IMR-90 (cell line): ENCODE measurements at regions not wholly inside any gene's neighbourhood (a gene's known extent, or its start where the extent isn't known, plus 50 kb on each side); places are given as distances from the start of the nearest gene placed in this dataset.

ENCODE experiments used
- ATAC-seq: fragments of 200-7000 bp; cut with Tn5 transposase; 2 replicates; pipeline ENCODE4 v1.9.1; 2020; ENCODE audit warnings: low read depth, mild to moderate bottlenecking, moderate library complexity
- BruUV-seq: library from RNA; stranded (reverse); fragments of 400-500 nt; replicated peaks from 2 replicates; lab custom pipeline; 2021; lab: Mats Ljungman, UMichigan
- CTCF ChIA-PET: fragments of 300-600 bp; formaldehyde crosslinking; extraction: SDS; loops from one replicate; lab custom pipeline; 2021; ENCODE audit warnings: antibody characterized with exemption; lab: Yijun Ruan, JAX
- POLR2A ChIA-PET: fragments of 300-600 bp; sonication (Branson Sonifier 250); formaldehyde crosslinking; loops from one replicate; lab custom pipeline; 2022; ENCODE audit warnings: antibody characterized with exemption; ENCODE audit not compliant: unreplicated experiment; lab: Charles Lee
- DNase-seq: peaks from one replicate; pipeline ENCODE4 v3.0.0; 2013
- H2AFZ ChIP-seq: replicated peaks from 2 replicates; pipeline ENCODE3; 2013; ENCODE audit warnings: low read length, mild to moderate bottlenecking; ENCODE audit not compliant: poor library complexity
- H2AK5ac ChIP-seq: 2 replicates; pipeline ENCODE4 v1.6.1; 2013; ENCODE audit warnings: low read depth, low read length, inconsistent platforms
- H2AK9ac ChIP-seq: replicated peaks from 2 replicates; pipeline ENCODE3; 2013; ENCODE audit warnings: mild to moderate bottlenecking, low read depth, low read length, moderate library complexity; ENCODE audit not compliant: poor library complexity
- H2BK120ac ChIP-seq: 2 replicates; pipeline ENCODE4 v1.6.1; 2013; ENCODE audit warnings: low read depth, low read length, inconsistent platforms
- H2BK15ac ChIP-seq: 3 replicates; pipeline ENCODE4 v1.6.1; 2013; ENCODE audit warnings: low read depth, low read length, inconsistent platforms
- H2BK20ac ChIP-seq: 2 replicates; pipeline ENCODE4 v1.6.1; 2013; ENCODE audit warnings: low read depth, mild to moderate bottlenecking, inconsistent platforms, low read length, moderate library complexity
- H2BK5ac ChIP-seq: 2 replicates; pipeline ENCODE4 v1.6.1; 2013; ENCODE audit warnings: mild to moderate bottlenecking, low read depth, low read length, inconsistent platforms; ENCODE audit not compliant: poor library complexity, severe bottlenecking
- H3K14ac ChIP-seq: replicated peaks from 2 replicates; pipeline ENCODE4 v1.6.1; 2013; ENCODE audit warnings: low read depth, low read length, inconsistent platforms
- H3K18ac ChIP-seq: 2 replicates; pipeline ENCODE4 v1.6.1; 2013; ENCODE audit warnings: low read depth, low read length, control low read depth
- H3K23ac ChIP-seq: 2 replicates; pipeline ENCODE4 v1.6.1; 2013; ENCODE audit warnings: low read depth, low read length, inconsistent platforms
- H3K27ac ChIP-seq: 2 replicates; pipeline ENCODE4 v1.5.1; 2013; ENCODE audit warnings: mild to moderate bottlenecking, control low read depth, low read length; ENCODE audit not compliant: insufficient read depth
- H3K27me3 ChIP-seq: 2 replicates; pipeline ENCODE4 v1.6.1; 2013; ENCODE audit warnings: low read length; ENCODE audit not compliant: control insufficient read depth, insufficient read depth
- H3K36me3 ChIP-seq: 2 replicates; pipeline ENCODE4 v1.6.1; 2013; ENCODE audit warnings: low read length, mixed read lengths; ENCODE audit not compliant: control insufficient read depth, insufficient read depth
- H3K4ac ChIP-seq: 2 replicates; pipeline ENCODE4 v1.6.1; 2013; ENCODE audit warnings: low read depth, low read length, inconsistent platforms
- H3K4me1 ChIP-seq: 2 replicates; pipeline ENCODE4 v1.6.1; 2013; ENCODE audit warnings: low read length, mixed read lengths; ENCODE audit not compliant: control insufficient read depth, insufficient read depth
- H3K4me2 ChIP-seq: 2 replicates; pipeline ENCODE4 v1.6.1; 2013; ENCODE audit warnings: low read depth, mild to moderate bottlenecking, control low read depth, low read length, moderate library complexity
- H3K4me3 ChIP-seq: 2 replicates; pipeline ENCODE4 v1.5.1; 2013; ENCODE audit warnings: low read depth, mild to moderate bottlenecking, control low read depth, low read length, moderate library complexity; ENCODE audit not compliant: insufficient read depth
- H3K56ac ChIP-seq: 2 replicates; pipeline ENCODE4 v1.6.1; 2013; ENCODE audit warnings: low read length, inconsistent platforms; ENCODE audit not compliant: insufficient read depth; ENCODE audit errors: extremely low read depth
- H3K79me1 ChIP-seq, 2 experiments: 2 replicates each; pipeline ENCODE4 v1.6.1; 2013; ENCODE audit warnings: low read length in 2 of 2, inconsistent platforms in 1 of 2, low read depth in 1 of 2
- H3K9ac ChIP-seq: 2 replicates; pipeline ENCODE4 v1.6.1; 2013; ENCODE audit warnings: low read depth, low read length, control low read depth
- H3K9me1 ChIP-seq: 2 replicates; pipeline ENCODE4 v1.6.1; 2013; ENCODE audit warnings: low read length, inconsistent platforms; ENCODE audit not compliant: insufficient read depth
- H3K9me3 ChIP-seq: 2 replicates; pipeline ENCODE4 v1.6.1; 2013; ENCODE audit warnings: low read length; ENCODE audit not compliant: control insufficient read depth, insufficient read depth
- H4K20me1 ChIP-seq: 2 replicates; pipeline ENCODE4 v1.6.1; 2013; ENCODE audit warnings: low read length, inconsistent platforms; ENCODE audit not compliant: insufficient read depth
- H4K5ac ChIP-seq: 2 replicates; pipeline ENCODE4 v1.6.1; 2013; ENCODE audit warnings: mild to moderate bottlenecking, low read depth, low read length, control low read depth
- H4K8ac ChIP-seq, 2 experiments: 2 replicates each; pipeline ENCODE4 v1.6.1; 2013; ENCODE audit warnings: low read depth in 2 of 2, low read length in 2 of 2, control low read depth in 1 of 2, inconsistent platforms in 1 of 2
- H4K91ac ChIP-seq: 2 replicates; pipeline ENCODE4 v1.6.1; 2013; ENCODE audit warnings: low read depth, low read length, inconsistent platforms; ENCODE audit not compliant: insufficient read depth
- BHLHE40 ChIP-seq: fragments of 150-350 bp; IDR thresholded peaks from 2 replicates; pipeline ENCODE4 v1.6.1; 2016; ENCODE audit warnings: mild to moderate bottlenecking, low read depth, low read length
- CEBPB ChIP-seq: IDR thresholded peaks from 2 replicates; pipeline ENCODE4 v1.6.1; 2012; ENCODE audit warnings: low read depth, low read length, improper control_type of control experiment
- FOS ChIP-seq: fragments of 150-350 bp; IDR thresholded peaks from 2 replicates; pipeline ENCODE4 v1.6.1; 2016; ENCODE audit warnings: low read depth, low read length
- RAD21 ChIP-seq: IDR thresholded peaks from 2 replicates; pipeline ENCODE4 v1.6.1; 2012; ENCODE audit warnings: low read length, improper control_type of control experiment
- RFX5 ChIP-seq: IDR thresholded peaks from 2 replicates; pipeline ENCODE4 v1.8.0; 2012; ENCODE audit warnings: low read depth, mild to moderate bottlenecking, low read length, moderate library complexity
- WGBS, 2 experiments: methylation state at CpG; one replicate each; pipeline versions ENCODE4 v1.1.5 to v1.1.7; 2013; ENCODE audit warnings: missing lambda C conversion rate in 2 of 2; ENCODE audit not compliant: insufficient read length in 1 of 2; ENCODE audit errors: extremely low coverage in 2 of 2; 5-methylcytosine and 5-hydroxymethylcytosine counted together
- dilution Hi-C: fragments of 300-500 bp; cut with HindIII; formaldehyde crosslinking; loops from one replicate; pipeline ENCODE4 v1.14.3; 2018; ENCODE audit warnings: low sequenced_read_pairs; ENCODE audit not compliant: unreplicated experiment
- in situ Hi-C: fragments of 300-500 bp; cut with MboI; formaldehyde crosslinking; loops from 3 replicates; pipeline ENCODE4 v1.14.3; 2019; ENCODE audit warnings: low sequenced_read_pairs, inconsistent platforms, mixed read lengths
- intact Hi-C: fragments of 100-400 bp; cut with micrococcal nuclease; formaldehyde crosslinking; loops from 2 replicates; pipeline ENCODE4 v1.10.0; 2022
- TF ChIP-seq, protein P1 (sequence below): conservative IDR thresholded peaks from 2 replicates; pipeline ENCODE4 v1.5.1; 2012; ENCODE audit warnings: mild to moderate bottlenecking, low read depth, low read length, improper control_type of control experiment

DNA sequence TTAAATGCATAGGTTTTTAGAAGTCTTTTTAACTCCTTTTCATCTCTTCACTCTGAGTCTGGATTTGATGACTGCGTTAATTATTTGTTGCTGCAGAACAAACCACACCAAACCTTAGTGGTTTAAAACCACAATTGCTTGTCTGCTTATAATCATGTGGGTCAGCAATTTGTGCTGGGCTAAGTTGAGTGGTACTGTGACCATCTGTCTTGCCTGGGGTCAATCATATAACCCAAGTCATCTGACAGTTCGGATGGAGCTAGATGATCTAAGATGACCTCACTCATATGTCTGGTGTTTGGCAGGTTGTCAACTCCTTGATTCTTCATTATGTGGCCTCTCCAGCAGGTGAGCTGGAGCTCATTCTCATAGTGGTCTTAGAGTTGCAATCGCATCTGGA is 219.1 kb upstream of the ELAVL2 start:
- no peaks in the 10 kb centered on the region for H3K4me1 ChIP-seq
- DNase-seq = no peak
- no peaks in the 10 kb centered on the region for H4K20me1 ChIP-seq
- in situ Hi-C loops = no loop called here
- H2AK5ac ChIP-seq = no peak overlapping the region
- H2AK9ac ChIP-seq = no peak overlapping the region
- POLR2A ChIA-PET = no interaction called here
- H3K56ac ChIP-seq = no peak overlapping the region
- no peak overlapping the region for H2BK120ac ChIP-seq
- no peak overlapping the region for H3K4ac ChIP-seq
- no peaks in the 10 kb centered on the region for H3K79me1 ChIP-seq
- H2BK15ac ChIP-seq = no peak overlapping the region
- no peak overlapping the region for H3K23ac ChIP-seq
- H3K9ac ChIP-seq = no peak overlapping the region
- H4K91ac ChIP-seq = no peak overlapping the region
- BruUV-seq = no TSS peak
- H3K9me3 ChIP-seq = peaks cover 7% of the 10 kb centered on the region
- H3K4me2 ChIP-seq = no peak overlapping the region
- H3K4me3 ChIP-seq = no peak overlapping the region
- dilution Hi-C loops = no loop called here
- no peak overlapping the region for H3K14ac ChIP-seq
- H3K18ac ChIP-seq = no peak overlapping the region
- no peaks in the 10 kb centered on the region for H3K27me3 ChIP-seq
- no peaks in the 10 kb centered on the region for H3K36me3 ChIP-seq
- CTCF ChIA-PET = no interaction called here
- H2BK20ac ChIP-seq = no peak overlapping the region
- no peak overlapping the region for H3K27ac ChIP-seq
- H2AFZ ChIP-seq = no peak overlapping the region
- H4K5ac ChIP-seq = no peak overlapping the region
- no peak for ATAC-seq
- intact Hi-C loops = no loop called here
- H4K8ac ChIP-seq = no peak overlapping the region
- TF ChIP-seq RAD21 (no peak), BHLHE40 (no peak), CEBPB (no peak), RFX5 (no peak), FOS (no peak)
- TF ChIP-seq, protein P1, sequence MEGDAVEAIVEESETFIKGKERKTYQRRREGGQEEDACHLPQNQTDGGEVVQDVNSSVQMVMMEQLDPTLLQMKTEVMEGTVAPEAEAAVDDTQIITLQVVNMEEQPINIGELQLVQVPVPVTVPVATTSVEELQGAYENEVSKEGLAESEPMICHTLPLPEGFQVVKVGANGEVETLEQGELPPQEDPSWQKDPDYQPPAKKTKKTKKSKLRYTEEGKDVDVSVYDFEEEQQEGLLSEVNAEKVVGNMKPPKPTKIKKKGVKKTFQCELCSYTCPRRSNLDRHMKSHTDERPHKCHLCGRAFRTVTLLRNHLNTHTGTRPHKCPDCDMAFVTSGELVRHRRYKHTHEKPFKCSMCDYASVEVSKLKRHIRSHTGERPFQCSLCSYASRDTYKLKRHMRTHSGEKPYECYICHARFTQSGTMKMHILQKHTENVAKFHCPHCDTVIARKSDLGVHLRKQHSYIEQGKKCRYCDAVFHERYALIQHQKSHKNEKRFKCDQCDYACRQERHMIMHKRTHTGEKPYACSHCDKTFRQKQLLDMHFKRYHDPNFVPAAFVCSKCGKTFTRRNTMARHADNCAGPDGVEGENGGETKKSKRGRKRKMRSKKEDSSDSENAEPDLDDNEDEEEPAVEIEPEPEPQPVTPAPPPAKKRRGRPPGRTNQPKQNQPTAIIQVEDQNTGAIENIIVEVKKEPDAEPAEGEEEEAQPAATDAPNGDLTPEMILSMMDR = no peak
- no CpG with 5 or more reads among the region's 3 CpGs for WGBS, 2 experiments
- H3K9me1 ChIP-seq = no peaks in the 10 kb centered on the region
- H2BK5ac ChIP-seq = no peak overlapping the region
